A549 (cell line): ENCODE measurements at regions not wholly inside any gene's neighbourhood (a gene's known extent, or its start where the extent isn't known, plus 50 kb on each side); places are given as distances from the start of the nearest gene placed in this dataset.

Experiments
- ATAC-seq, 2 experiments: fragments of 200-7000 bp in 1 of 2; fragments of >200 bp in 1 of 2; cut with Nextera tagmentation in 1 of 2; cut with Tn5 transposase in 1 of 2; 3 replicates each; pipeline versions ENCODE4 v1.8.0 to v1.9.1; 2018 to 2020; ENCODE audit warnings: mild to moderate bottlenecking in 1 of 2, moderate library complexity in 1 of 2
- CTCF ChIA-PET: fragments of 300-600 bp; sonication (Branson Sonifier 250); formaldehyde crosslinking; extraction: SDS; loops from one replicate; lab custom pipeline; 2021; ENCODE audit warnings: antibody characterized with exemption, inconsistent platforms; lab: Yijun Ruan, JAX
- POLR2A ChIA-PET: fragments of 350-600 bp; formaldehyde crosslinking; extraction: SDS; loops from one replicate; lab custom pipeline; 2021; ENCODE audit warnings: antibody characterized with exemption, inconsistent platforms; lab: Yijun Ruan, JAX
- DNase-seq, 2 experiments: peaks; one replicate each; pipeline versions ENCODE4 v3.0.0 to v3.0.0-alpha.2; 2011 to 2016; ENCODE audit warnings: low read depth in 1 of 2, low spot score in 1 of 2
- FAIRE-seq: peaks from 2 replicates; lab custom pipeline; 2011; peaks lifted over from hg19 to GRCh38; lab: Jason Lieb, UNC
- H3K27ac ChIP-seq, 2 experiments: fragments of >200 bp; sonication (Bioruptor Twin); formaldehyde crosslinking; 3 replicates each; pipeline ENCODE4 v1.5.1; 2016 to 2017
- H3K4me1 ChIP-seq: fragments of >200 bp; sonication (Bioruptor Twin); formaldehyde crosslinking; 3 replicates; pipeline ENCODE4 v1.6.1; 2016
- H3K4me2 ChIP-seq: fragments of >200 bp; sonication (Bioruptor Twin); formaldehyde crosslinking; 3 replicates; pipeline ENCODE4 v1.6.1; 2016
- H3K4me3 ChIP-seq: fragments of >200 bp; sonication (Bioruptor Twin); formaldehyde crosslinking; 3 replicates; pipeline ENCODE4 v1.5.1; 2016
- H3K9me3 ChIP-seq: fragments of >200 bp; sonication (Bioruptor Twin); formaldehyde crosslinking; 3 replicates; pipeline ENCODE4 v1.6.1; 2016
- CHD2 ChIP-seq: fragments of 150-350 bp; IDR thresholded peaks from 2 replicates; pipeline ENCODE4 v1.6.1; 2014; ENCODE audit warnings: low read length; ENCODE audit not compliant: partially characterized antibody
- EP300 ChIP-seq, 2 experiments: fragments of >200 bp; sonication (Bioruptor Twin); formaldehyde crosslinking; IDR thresholded peaks; 2 replicates in 1 of 2; 3 replicates in 1 of 2; pipeline ENCODE4 v1.6.1; 2016 to 2017
- ESRRA ChIP-seq: fragments of 150-350 bp; IDR thresholded peaks from 2 replicates; pipeline ENCODE4 v1.6.1; 2014; ENCODE audit warnings: mild to moderate bottlenecking, low read length, borderline replicate concordance
- HDAC2 ChIP-seq: fragments of 200-600 bp; sonication (generic); IDR thresholded peaks from 2 replicates; pipeline ENCODE4 v1.6.1; 2016
- HOXA7 ChIP-seq: fragments of 250-450 bp; sonication (Bioruptor Pico); IDR thresholded peaks from 2 replicates; pipeline ENCODE4 v1.5.0; 2020; ENCODE audit warnings: mild to moderate bottlenecking, moderate library complexity
- NR3C1 ChIP-seq: fragments of >200 bp; sonication (Bioruptor Twin); formaldehyde crosslinking; IDR thresholded peaks from 3 replicates; pipeline ENCODE4 v1.6.1; 2017
- SREBF2 ChIP-seq: fragments of 450-650 bp; IDR thresholded peaks from 2 replicates; pipeline ENCODE4 v1.6.1; 2014; ENCODE audit warnings: mild to moderate bottlenecking, moderate library complexity
- ZSCAN20 ChIP-seq: fragments of 250-450 bp; sonication (Bioruptor Pico); IDR thresholded peaks from 2 replicates; pipeline ENCODE4 v1.8.0; 2022; ENCODE audit warnings: mild to moderate bottlenecking, moderate library complexity
- WGBS: methylation state at CpG from one replicate; pipeline ENCODE4 v1.1.6; 2017; ENCODE audit errors: missing lambda C conversion rate; 5-methylcytosine and 5-hydroxymethylcytosine counted together
- TF ChIP-seq, protein P1 (sequence below): fragments of 450-650 bp; IDR thresholded peaks from 2 replicates; pipeline ENCODE4 v1.6.1; 2014; ENCODE audit warnings: antibody characterized with exemption
- TF ChIP-seq, protein P2 (sequence below): IDR thresholded peaks from 2 replicates; pipeline ENCODE4 v1.6.1; 2012
- TF ChIP-seq, protein P3 (sequence below): fragments of 150-350 bp; IDR thresholded peaks from 2 replicates; pipeline ENCODE4 v1.6.1; 2014; ENCODE audit warnings: low read depth, mild to moderate bottlenecking, low read length
- TF ChIP-seq, protein P4 (sequence below): fragments of 200-600 bp; sonication (generic); IDR thresholded peaks from 2 replicates; pipeline ENCODE4 v1.6.1; 2016; ENCODE audit warnings: antibody characterized with exemption, mild to moderate bottlenecking, moderate library complexity
- TF ChIP-seq, protein P5 (sequence below): IDR thresholded peaks from 2 replicates; pipeline ENCODE4 v1.6.1; 2012; ENCODE audit warnings: low read depth, borderline replicate concordance
- TF ChIP-seq, protein P6 (sequence below): fragments of >200 bp; sonication (Bioruptor Twin); formaldehyde crosslinking; IDR thresholded peaks from 3 replicates; pipeline ENCODE4 v1.5.1; 2016

DNA sequence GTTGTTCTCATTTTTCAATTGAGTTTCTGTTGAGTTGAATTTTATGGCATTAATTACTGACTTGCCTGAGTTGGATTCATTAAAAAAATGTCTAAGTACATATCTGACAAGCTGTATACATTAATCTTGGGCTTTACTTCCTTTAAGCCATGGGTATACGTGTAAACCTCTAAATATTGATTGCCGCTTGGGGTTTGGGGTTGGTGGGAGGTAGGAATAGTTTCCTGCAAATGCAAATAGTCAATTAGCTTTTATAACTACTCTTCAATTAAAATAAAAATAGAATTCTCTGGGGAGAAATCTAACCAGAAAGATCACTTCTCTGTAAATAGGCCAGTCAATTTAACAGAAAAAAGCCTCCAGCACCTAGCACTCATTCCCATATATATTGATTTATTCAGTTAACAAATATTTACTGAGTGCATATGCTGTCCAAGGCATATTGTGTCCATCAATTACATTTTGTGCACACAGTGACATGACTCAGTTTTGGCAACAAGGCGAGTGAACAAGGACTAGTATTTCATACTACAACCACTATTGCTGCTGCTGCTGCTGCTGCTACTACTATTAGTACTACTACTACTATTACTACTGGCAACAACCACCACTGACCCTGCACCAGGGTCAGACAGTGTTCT is 306.8 kb downstream of the RFC3 start:
- DNase-seq, result peak in 1 of 2 experiments; percentile 13
- WGBS, result 71% methylated on average over 3 of the region's 3 CpGs
- POLR2A ChIA-PET, result no interaction called here
- Histone ChIP-seq H3K4me3 (no peak overlapping the region), H3K4me2 (no peak overlapping the region), H3K9me3 (no peaks in the 10 kb centered on the region), H3K27ac (no peak overlapping the region)
- TF ChIP-seq, protein P1, sequence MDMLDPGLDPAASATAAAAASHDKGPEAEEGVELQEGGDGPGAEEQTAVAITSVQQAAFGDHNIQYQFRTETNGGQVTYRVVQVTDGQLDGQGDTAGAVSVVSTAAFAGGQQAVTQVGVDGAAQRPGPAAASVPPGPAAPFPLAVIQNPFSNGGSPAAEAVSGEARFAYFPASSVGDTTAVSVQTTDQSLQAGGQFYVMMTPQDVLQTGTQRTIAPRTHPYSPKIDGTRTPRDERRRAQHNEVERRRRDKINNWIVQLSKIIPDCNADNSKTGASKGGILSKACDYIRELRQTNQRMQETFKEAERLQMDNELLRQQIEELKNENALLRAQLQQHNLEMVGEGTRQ, result no peak
- TF ChIP-seq SREBF2, result no peak
- TF ChIP-seq, protein P2, sequence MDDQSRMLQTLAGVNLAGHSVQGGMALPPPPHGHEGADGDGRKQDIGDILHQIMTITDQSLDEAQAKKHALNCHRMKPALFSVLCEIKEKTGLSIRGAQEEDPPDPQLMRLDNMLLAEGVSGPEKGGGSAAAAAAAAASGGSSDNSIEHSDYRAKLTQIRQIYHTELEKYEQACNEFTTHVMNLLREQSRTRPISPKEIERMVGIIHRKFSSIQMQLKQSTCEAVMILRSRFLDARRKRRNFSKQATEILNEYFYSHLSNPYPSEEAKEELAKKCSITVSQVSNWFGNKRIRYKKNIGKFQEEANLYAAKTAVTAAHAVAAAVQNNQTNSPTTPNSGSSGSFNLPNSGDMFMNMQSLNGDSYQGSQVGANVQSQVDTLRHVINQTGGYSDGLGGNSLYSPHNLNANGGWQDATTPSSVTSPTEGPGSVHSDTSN, result no peak
- TF ChIP-seq, all 56 proteins: peak for 0
- ATAC-seq (no peak), FAIRE-seq (no peak)
- H3K4me1 ChIP-seq, result 0 out of 3 replicates have a peak, but pooled peaks cover 5% of the 10 kb centered on the region
- CTCF ChIA-PET, result no interaction called here

DNA sequence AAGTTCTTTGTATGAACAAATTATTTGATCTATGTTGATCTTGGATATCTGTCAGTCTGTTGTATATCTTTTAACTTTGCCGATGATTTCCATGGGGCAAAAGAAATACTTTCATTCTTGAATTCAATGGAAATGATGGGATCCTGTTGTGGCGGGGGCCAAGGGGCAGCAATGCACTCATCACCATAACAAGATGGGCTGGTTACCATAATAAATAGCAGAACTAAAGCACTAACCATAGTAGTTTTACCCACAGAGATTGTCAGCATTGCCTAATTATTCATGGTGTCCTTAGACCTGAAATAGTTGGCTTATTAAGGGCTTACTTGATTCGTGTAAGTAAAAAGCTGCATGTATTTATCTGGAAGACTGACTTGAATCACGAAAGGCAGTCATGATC is 309.6 kb downstream of the RFC3 start:
- no peak for DNase-seq
- POLR2A ChIA-PET, result no interaction called here
- TF ChIP-seq NR3C1, result no peak
- TF ChIP-seq CHD2, result no peak
- TF ChIP-seq EP300 (IDR thresholded peaks at IDR 0.05), result no peak
- TF ChIP-seq HDAC2, result no peak
- TF ChIP-seq ZSCAN20, result no peak
- TF ChIP-seq ESRRA, result no peak
- TF ChIP-seq, protein P3, sequence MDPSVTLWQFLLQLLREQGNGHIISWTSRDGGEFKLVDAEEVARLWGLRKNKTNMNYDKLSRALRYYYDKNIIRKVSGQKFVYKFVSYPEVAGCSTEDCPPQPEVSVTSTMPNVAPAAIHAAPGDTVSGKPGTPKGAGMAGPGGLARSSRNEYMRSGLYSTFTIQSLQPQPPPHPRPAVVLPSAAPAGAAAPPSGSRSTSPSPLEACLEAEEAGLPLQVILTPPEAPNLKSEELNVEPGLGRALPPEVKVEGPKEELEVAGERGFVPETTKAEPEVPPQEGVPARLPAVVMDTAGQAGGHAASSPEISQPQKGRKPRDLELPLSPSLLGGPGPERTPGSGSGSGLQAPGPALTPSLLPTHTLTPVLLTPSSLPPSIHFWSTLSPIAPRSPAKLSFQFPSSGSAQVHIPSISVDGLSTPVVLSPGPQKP, result no peak
- TF ChIP-seq, protein P4, sequence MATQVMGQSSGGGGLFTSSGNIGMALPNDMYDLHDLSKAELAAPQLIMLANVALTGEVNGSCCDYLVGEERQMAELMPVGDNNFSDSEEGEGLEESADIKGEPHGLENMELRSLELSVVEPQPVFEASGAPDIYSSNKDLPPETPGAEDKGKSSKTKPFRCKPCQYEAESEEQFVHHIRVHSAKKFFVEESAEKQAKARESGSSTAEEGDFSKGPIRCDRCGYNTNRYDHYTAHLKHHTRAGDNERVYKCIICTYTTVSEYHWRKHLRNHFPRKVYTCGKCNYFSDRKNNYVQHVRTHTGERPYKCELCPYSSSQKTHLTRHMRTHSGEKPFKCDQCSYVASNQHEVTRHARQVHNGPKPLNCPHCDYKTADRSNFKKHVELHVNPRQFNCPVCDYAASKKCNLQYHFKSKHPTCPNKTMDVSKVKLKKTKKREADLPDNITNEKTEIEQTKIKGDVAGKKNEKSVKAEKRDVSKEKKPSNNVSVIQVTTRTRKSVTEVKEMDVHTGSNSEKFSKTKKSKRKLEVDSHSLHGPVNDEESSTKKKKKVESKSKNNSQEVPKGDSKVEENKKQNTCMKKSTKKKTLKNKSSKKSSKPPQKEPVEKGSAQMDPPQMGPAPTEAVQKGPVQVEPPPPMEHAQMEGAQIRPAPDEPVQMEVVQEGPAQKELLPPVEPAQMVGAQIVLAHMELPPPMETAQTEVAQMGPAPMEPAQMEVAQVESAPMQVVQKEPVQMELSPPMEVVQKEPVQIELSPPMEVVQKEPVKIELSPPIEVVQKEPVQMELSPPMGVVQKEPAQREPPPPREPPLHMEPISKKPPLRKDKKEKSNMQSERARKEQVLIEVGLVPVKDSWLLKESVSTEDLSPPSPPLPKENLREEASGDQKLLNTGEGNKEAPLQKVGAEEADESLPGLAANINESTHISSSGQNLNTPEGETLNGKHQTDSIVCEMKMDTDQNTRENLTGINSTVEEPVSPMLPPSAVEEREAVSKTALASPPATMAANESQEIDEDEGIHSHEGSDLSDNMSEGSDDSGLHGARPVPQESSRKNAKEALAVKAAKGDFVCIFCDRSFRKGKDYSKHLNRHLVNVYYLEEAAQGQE, result no peak
- TF ChIP-seq, protein P5, sequence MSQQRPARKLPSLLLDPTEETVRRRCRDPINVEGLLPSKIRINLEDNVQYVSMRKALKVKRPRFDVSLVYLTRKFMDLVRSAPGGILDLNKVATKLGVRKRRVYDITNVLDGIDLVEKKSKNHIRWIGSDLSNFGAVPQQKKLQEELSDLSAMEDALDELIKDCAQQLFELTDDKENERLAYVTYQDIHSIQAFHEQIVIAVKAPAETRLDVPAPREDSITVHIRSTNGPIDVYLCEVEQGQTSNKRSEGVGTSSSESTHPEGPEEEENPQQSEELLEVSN, result no peak
- no peak for TF ChIP-seq HOXA7 (CRISPR knock-in tag)
- TF ChIP-seq, protein P6, sequence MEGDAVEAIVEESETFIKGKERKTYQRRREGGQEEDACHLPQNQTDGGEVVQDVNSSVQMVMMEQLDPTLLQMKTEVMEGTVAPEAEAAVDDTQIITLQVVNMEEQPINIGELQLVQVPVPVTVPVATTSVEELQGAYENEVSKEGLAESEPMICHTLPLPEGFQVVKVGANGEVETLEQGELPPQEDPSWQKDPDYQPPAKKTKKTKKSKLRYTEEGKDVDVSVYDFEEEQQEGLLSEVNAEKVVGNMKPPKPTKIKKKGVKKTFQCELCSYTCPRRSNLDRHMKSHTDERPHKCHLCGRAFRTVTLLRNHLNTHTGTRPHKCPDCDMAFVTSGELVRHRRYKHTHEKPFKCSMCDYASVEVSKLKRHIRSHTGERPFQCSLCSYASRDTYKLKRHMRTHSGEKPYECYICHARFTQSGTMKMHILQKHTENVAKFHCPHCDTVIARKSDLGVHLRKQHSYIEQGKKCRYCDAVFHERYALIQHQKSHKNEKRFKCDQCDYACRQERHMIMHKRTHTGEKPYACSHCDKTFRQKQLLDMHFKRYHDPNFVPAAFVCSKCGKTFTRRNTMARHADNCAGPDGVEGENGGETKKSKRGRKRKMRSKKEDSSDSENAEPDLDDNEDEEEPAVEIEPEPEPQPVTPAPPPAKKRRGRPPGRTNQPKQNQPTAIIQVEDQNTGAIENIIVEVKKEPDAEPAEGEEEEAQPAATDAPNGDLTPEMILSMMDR, result no peak
- CTCF ChIA-PET, result no interaction called here
- no peak for FAIRE-seq
- ATAC-seq, result no peak
- Histone ChIP-seq H3K4me2 (no peak overlapping the region), H3K4me1 (0 out of 3 replicates have a peak, but pooled peaks cover 5% of the 10 kb centered on the region), H3K27ac (no peak overlapping the region), H3K9me3 (no peaks in the 10 kb centered on the region), H3K4me3 (no peak overlapping the region)
- 91% methylated on average over 4 of the region's 4 CpGs for WGBS
